ENCODE measurements at regions not wholly inside any gene's neighbourhood (a gene's known extent, or its start where the extent isn't known, plus 50 kb on each side); places are given as distances from the start of the nearest gene placed in this dataset.

DNA sequence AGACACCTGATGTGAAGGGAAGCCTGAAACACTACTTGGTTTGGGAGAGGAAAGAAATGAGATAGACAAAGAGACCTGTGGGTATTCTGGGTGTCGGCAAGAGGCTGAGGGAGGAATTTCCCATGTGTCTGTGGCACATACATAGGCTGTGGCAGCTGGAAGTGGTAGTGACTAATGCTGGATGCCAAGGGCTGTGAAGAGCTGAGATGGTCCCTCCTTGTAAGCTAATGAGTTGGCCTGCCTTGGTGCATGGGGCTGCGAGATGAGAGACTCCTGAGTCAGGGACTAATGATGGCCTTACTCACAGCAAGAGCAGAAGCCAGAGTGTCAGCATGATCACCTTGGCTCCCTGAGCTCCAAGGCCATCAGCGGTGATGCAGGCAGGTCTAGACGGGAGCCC is 119.0 kb upstream of the EEPD1 start:
- TF ChIP-seq ETV6 (conservative IDR thresholded peaks at IDR 0.05 in 1 of 2, IDR thresholded peaks at IDR 0.05 in 1 of 2; ENCODE audit: borderline replicate concordance in 1 of 2, low read depth in 1 of 2) (no peak), MAX (IDR thresholded peaks at IDR 0.05; ENCODE audit: low read depth, low read length) (no peak), CTCF (IDR thresholded peaks at IDR 0.05 in 2 of 3, conservative IDR thresholded peaks at IDR 0.05 in 1 of 3; ENCODE audit: control insufficient read depth in 2 of 3, extremely low read depth in 1 of 3, insufficient read depth in 1 of 3, low read depth in 3 of 3, low read length in 3 of 3) (no peak)
